K562 (cell line): ENCODE measurements at regions not wholly inside any gene's neighbourhood (a gene's known extent, or its start where the extent isn't known, plus 50 kb on each side); places are given as distances from the start of the nearest gene placed in this dataset.

ENCODE experiments used
- CEBPB ChIP-seq: fragments of 450-650 bp; IDR thresholded peaks from 2 replicates; pipeline ENCODE4 v1.6.1; 2016; ENCODE audit warnings: missing genetic modification characterization, missing compliant biosample characterization
- CEBPG ChIP-seq, 3 experiments: fragments of 200-800 bp in 1 of 3; sonication (Bioruptor generic) in 1 of 3; sonication (generic) in 1 of 3; formaldehyde crosslinking in 1 of 3; IDR thresholded peaks in 2 of 3; conservative IDR thresholded peaks in 1 of 3; 2 replicates each; pipeline versions ENCODE4 v1.6.1 to v1.8.0; 2016 to 2022; ENCODE audit warnings: missing compliant biosample characterization in 2 of 3, missing genetic modification characterization in 2 of 3, mild to moderate bottlenecking in 1 of 3, missing genetic modification reagents in 1 of 3
- ERF ChIP-seq: fragments of 450-650 bp; formaldehyde crosslinking; IDR thresholded peaks from 2 replicates; pipeline ENCODE4 v1.4.0; 2020; ENCODE audit warnings: mild to moderate bottlenecking, mixed read lengths
- NBN ChIP-seq: fragments of 450-650 bp; IDR thresholded peaks from 2 replicates; pipeline ENCODE4 v1.6.1; 2016; ENCODE audit warnings: low read depth, mild to moderate bottlenecking
- TGIF2 ChIP-seq: sonication (generic); formaldehyde crosslinking; IDR thresholded peaks from 2 replicates; pipeline ENCODE4 v1.8.1; 2022; ENCODE audit warnings: mild to moderate bottlenecking, missing genetic modification reagents, moderate library complexity

DNA sequence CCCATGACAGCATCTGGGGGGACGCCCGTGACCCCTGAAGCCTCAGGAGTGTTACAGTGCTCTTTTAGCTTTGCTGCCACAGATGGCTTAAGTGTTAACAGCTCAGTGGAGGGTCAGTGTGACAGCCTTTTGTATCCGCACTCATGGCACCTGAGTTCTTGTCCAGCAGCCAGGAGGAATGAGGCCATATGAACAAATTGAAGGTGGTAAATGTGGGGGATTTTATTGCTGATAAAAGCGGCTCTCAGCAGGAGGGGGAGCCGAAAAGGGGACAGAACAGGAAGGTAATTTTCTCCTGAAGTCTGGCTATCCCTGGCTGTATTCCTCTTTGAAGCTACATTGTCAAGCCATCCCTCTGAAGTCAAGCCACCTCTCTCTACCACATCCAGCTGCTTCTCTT, 441.0 kb downstream of the RAPGEF2 start:
- no peak for TF ChIP-seq TGIF2 (CRISPR knock-in tag)
- TF ChIP-seq ERF (CRISPR knock-in tag) = no peak
- no peak for TF ChIP-seq NBN
- no peak for TF ChIP-seq CEBPG (CRISPR knock-in tag; IDR thresholded peaks at IDR 0.05)
- TF ChIP-seq CEBPG (tag; conservative IDR thresholded peaks at IDR 0.05 in 1 of 2, IDR thresholded peaks at IDR 0.05 in 1 of 2) = no peak
- TF ChIP-seq CEBPB (tag) = no peak
